ENCODE measurements at regions not wholly inside any gene's neighbourhood (a gene's known extent, or its start where the extent isn't known, plus 50 kb on each side); places are given as distances from the start of the nearest gene placed in this dataset.

DNA sequence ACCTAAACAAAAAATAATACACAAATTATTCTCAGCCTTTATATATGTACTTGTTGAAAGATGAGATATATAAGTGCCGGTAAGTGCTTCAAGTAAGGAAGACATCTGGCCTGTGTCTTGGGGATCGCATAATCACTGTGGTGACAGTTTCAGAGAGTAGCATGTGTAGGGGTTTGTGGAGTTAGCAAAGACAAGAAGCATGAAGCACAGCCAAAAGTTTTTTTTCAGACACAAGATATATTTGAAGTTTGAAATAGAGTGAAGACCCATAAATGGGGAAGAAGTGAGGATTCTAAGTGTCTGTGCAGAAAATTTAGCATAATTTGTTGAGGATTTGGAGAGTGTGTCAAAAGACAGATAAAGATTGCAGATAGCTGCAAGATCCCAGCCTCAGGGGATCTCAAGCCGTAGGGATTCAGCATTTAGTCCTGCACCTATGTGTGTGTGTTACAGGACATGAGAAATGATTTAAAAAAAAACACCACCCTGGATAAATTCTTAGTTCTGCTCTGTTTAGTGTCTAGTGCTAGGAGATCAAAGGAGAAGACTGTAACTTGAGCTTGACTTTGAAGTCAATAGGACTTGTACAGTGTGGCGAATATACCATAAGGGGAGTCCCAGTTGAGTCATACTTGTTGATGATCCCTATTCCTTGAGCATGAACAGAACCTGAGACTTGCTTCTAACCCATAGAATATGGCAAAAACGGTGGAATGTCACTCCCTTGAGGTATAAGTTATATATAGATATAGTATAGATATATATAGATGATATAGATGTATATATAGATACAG lies 123.9 kb upstream of the GRM7 start:
- TF ChIP-seq, protein P1, sequence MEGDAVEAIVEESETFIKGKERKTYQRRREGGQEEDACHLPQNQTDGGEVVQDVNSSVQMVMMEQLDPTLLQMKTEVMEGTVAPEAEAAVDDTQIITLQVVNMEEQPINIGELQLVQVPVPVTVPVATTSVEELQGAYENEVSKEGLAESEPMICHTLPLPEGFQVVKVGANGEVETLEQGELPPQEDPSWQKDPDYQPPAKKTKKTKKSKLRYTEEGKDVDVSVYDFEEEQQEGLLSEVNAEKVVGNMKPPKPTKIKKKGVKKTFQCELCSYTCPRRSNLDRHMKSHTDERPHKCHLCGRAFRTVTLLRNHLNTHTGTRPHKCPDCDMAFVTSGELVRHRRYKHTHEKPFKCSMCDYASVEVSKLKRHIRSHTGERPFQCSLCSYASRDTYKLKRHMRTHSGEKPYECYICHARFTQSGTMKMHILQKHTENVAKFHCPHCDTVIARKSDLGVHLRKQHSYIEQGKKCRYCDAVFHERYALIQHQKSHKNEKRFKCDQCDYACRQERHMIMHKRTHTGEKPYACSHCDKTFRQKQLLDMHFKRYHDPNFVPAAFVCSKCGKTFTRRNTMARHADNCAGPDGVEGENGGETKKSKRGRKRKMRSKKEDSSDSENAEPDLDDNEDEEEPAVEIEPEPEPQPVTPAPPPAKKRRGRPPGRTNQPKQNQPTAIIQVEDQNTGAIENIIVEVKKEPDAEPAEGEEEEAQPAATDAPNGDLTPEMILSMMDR (conservative IDR thresholded peaks at IDR 0.05; ENCODE audit: low read length): no peak
- TF ChIP-seq EZH2phosphoT487 (IDR thresholded peaks at IDR 0.05; ENCODE audit: borderline replicate concordance): no peak

Data from Loucy (cell line).